ENCODE measurements at regions not wholly inside any gene's neighbourhood (a gene's known extent, or its start where the extent isn't known, plus 50 kb on each side); places are given as distances from the start of the nearest gene placed in this dataset.

DNA sequence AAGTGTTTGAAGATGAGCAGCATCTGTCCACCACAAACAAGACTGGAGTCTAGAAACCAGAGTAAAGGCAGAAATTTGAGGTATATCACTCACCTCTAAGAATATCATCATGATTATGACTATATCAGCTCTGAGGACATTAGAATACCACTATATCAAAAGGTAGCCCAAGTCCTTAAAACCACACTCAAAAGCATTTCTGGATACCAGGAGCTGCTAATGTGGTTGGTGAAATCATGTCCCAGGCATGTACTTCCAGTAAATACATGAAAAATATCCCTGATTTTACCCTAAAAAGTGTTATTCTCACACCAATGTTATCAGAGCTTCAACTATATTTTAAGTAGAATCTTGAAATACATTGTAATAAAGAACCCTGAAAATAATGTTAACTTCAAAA, 136.3 kb upstream of the SMAD1 start:
- no peak for DNase-seq

DNA sequence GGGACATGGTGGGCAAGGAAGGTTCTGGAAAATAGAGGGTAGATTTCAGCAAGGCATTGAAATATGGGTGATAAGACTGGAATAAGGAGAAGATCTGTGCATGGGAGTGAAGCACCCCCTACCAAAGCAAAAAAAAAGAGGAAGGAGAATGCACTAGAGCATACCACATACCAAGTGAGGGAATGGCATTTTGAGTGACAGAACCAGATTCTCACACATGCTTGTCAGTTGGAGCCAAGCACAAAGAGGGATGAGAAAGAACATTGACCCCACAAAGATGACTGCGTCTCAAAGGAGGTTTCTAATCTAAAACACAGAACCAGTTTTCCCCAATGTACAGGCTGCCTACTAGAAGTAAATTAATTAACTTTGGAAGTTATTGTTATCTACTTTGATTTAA, 140.3 kb upstream of the SMAD1 start:
- no peak for DNase-seq

- DNase-seq = no peak
Measured at GRCh38 chr4:145340071-145340675, 141.5 kb upstream of the SMAD1 start.

GRCh38 chr4:145339075-145339725, 142.5 kb upstream of the SMAD1 start:
- DNase-seq = no peak

DNA sequence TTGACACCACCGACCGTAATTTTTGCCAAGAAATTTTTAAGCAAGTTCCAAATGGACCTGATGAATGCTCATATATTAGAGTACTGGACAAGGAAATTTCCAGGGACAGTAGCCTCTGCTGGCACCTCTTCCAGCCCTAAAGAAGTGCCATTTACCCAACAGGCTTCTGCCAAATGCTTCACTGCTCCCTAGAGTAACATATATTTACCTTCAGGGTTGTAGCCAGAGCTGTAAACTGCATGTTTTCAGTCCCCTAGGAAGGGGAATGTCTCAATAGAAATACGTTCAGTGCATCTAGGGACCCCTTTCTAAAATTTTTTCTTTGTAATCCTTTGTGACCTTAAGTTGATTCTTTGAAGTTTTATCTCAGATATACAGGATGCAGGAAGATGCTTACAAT, 143.1 kb upstream of the SMAD1 start:
- no peak for DNase-seq

GRCh38 chr4:145337391-145337790, 144.3 kb upstream of the SMAD1 start:
- no peak for DNase-seq

- no peak for DNase-seq
Measured at GRCh38 chr4:145333786-145334185, 147.9 kb upstream of the SMAD1 start.

GRCh38 chr4:145326491-145326890, 146.1 kb upstream of the OTUD4 start:
- no peak for DNase-seq

GRCh38 chr4:145324161-145324560, 143.8 kb upstream of the OTUD4 start:
- no peak for DNase-seq

- no peak for DNase-seq
Measured at GRCh38 chr4:145320294-145320693, 139.9 kb upstream of the OTUD4 start.

GRCh38 chr4:145319751-145320150, 139.4 kb upstream of the OTUD4 start:
- no peak for DNase-seq

DNA sequence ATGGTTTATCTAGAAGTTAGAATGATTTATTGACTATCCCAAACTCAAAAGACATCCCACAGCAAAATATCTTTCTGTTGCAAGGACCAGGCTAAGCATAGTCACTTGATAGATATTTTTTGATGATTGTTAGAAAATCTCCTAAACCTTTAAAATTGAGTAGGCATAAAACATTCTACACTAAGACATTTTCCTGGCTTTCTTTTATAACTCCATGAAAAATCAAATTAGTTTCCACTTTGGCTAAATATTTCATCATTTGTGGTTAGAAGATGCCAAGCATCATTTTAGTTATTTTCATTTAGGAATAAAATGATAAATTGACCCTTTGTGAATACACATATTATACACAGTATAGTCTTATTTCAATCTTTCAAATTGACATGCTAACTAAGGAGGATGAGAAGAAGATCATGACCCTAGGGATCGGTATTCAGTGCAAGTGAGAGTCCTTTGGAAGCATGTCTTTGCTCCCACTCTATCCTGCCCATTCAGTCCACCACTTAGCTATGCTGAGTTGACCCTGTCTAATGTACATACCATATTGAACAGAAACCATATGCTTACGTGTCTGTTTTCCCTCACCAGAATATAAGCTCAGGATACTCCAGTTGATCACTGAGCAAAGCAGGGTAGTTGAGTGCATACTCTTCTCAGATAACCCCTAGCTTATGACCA, 136.6 kb upstream of the OTUD4 start:
- DNase-seq = no peak

DNA sequence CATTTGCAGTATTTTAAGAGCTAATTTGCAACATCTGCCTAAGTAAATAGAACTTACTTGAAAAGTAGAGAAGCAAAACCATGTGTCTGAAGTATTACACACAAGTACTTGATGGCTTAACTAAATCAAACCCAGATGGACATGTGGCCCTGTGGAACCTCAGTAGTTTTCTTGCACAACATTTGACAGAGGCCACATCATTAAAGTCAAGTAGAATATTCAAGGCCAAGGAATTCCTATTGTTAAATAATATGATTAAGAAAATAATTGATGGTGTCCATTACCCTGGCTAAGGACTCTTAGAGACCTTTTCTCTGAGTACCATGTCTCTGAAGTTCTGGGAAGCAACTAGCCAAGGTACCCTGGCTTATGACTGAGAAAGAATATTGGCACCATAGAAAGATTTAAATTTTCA, 135.4 kb upstream of the OTUD4 start:
- no peak for DNase-seq

DNA sequence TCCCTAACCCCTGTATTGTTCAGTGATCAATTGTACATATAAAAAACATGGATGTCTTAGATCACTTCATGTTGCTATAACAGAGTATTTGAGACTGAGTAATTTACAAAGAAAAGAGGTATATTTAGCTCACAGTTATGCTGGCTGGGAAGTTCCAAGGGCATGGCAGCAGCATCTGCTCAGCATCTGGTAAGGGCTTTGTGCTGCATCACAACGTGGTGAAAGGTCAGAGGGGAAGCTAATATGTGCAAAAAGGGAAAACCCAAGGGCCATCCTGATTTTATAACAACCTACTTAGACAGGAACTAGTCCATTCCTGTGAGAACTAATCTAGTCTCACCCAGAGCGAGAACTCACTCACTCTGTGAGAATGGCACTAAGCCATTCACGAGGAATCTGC, 128.2 kb upstream of the OTUD4 start:
- DNase-seq = no peak

DNA sequence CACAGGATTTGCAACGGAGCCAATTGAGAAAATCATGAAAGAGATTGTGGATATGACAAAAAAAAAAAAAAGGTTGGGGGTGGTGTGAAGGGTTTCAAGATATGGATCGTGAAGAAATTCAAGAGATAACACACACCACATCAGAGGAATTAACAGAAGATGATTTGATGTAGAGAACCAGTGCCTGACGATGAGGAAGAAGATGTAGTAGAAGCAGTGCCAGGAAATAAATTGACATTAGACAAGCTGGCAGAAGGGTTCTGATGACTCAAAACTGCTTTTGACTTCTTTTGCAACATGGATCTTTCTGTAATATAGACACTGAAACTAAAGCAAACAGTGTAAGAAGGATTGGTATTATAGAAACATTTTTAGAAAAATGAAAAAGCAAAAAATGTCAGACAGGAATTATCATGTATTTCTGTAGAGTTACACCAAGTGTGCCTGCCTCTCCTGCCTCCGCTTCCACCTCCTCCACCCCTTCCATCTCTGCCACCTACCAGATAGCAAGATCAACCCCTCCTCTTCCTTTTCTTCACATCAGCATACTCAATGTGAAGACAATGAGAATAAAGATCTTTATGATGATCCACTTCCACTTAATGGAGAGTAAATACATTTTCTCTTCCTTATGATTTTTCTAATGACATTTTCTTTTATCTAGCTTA, 127.5 kb upstream of the OTUD4 start:
- DNase-seq = no peak

DNA sequence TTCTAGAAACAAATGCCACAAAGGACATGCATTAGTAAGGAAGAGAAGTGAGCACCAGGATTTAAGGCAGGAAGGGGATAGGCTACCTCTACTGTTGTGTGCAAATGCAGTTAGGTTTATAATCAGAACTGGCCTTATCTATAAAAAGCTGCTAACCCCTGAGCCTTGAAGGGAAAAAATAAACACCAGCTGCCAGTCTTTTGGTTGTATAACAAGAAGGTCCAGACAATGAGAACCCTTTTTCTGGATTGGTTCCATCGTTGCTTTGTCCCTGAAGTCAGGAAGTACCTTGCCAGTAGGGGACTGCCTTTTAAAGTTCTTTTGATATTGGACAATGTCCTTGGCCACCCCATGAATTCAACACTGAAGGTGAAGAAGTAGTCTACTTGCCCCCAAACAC, 126.7 kb upstream of the OTUD4 start:
- DNase-seq = no peak

- no peak for DNase-seq
Measured at GRCh38 chr4:145302725-145303124, 122.3 kb upstream of the OTUD4 start.

DNA sequence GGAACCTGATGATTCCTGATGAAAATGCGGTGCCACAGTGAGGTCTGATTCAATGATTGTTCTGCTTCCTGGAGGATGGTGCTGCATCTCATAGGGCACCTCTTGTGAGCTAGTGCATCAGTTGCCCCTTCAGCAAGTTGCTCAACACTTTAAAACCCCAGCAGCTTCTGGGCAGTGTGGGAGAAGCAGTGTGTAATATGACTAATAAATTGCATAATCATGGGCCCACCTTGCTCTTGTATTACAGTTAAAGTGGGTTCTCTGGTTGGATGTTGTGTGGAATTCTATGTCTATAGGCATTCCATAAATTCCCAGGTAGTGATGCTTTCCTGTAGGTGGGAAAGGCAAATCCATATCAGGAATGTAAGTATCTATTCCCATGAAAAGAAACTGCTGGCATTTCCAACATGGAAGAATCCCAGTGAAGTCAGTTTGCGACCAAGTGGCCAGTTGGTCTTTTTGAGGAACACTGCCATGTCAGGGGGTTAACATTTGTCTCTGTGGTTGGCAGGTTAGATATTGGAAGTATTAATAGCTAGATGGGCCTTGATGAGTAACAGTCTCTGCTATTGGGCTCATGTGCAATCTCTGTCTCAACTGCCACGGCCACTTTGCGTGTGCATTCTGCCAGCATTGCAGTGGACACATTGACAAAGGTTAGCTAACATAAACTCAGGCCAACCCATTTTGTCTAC, 121.1 kb upstream of the OTUD4 start:
- DNase-seq = no peak

DNA sequence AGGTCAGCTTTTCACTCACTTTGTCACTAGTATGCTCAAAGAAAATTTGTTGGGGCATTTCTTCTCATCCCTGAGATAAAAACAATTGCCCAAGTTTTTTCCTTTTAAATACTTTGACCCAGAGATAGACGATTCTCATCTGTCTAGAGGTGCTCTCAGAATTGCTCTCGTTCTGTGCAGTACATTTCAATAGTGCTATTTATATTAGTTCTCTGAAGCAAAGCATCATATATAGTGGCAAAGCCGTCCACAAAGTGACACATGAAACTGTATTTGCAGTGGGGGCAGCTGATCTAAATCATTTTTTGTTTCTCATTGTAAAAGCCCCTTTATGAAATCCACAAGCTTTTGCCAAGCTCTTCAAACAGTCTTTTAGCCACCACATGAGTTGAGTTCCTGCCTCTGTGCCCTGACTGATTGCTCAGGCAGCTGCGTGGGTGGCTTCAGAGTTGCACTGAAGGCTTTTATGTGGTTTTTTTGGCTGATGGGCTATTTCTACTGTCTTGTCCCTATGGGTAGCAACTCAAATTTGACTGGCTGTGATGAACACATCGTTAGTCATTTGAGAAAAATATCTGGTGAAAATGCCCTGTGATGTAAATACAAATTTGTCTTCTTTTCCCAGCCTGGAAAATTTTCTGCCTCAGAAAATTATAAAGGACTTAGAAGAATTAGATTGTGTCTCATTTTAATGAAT, 119.1 kb upstream of the OTUD4 start:
- no peak for DNase-seq

DNA sequence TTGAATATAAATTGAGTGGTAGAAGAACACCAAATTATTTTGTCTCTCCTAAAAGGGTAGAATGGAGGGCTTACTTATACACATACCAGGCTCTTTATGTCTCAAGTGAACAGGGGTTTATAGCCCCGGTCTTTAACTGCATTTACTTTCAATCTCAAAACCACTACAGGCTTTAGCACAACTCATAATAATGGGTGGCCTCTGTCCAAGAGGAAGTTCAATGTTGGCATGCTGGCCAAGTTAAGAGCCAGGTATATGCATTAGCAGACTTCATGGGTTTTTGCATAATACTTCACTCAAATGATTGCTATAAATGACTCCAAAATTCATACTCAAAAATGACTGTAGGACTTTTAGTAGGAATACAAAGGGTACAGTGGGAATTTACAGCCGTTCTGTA, 118.5 kb upstream of the OTUD4 start:
- DNase-seq = peak; percentile 10

DNA sequence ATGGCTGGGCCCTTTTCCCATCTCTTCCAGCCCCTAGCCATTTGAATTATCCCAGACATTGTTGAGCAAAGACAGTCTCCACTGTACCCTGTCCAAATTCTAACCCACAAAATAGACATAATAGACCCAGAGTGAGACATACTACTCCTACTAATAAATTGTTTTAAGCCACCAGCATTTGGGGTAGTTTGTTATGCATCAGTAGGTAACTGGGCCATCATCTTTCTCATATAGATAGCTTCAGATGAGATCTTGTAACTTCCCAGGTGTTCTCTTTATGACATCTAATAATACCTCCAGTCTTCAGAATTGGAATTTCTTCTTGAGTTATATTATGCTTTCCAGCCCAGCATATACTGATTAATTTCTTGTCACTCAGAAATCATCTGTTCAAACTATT, 117.2 kb upstream of the OTUD4 start:
- no peak for DNase-seq

GRCh38 chr4:145295547-145295946, 115.2 kb upstream of the OTUD4 start:
- no peak for DNase-seq

DNA sequence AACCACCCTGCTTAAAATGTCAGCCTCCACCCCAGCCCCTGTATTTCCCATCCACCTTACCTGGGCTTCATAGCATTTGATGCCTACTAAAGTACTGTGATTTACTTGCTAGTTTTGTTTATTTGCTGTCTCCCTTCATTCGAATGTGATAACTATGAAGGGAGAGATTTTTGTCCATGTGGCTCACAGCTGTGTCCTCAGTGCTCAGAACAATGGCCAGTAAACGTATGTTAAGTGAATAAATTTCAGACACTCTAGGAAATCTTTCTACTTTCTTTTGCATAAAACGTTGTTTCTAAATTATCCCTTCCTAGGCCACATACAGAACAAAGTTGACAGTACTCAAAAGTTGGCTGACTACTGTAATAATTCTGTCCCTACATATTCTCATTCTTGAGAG, 114.7 kb upstream of the OTUD4 start:
- DNase-seq = no peak
